ENCODE measurements at regions not wholly inside any gene's neighbourhood (a gene's known extent, or its start where the extent isn't known, plus 50 kb on each side); places are given as distances from the start of the nearest gene placed in this dataset.

DNA sequence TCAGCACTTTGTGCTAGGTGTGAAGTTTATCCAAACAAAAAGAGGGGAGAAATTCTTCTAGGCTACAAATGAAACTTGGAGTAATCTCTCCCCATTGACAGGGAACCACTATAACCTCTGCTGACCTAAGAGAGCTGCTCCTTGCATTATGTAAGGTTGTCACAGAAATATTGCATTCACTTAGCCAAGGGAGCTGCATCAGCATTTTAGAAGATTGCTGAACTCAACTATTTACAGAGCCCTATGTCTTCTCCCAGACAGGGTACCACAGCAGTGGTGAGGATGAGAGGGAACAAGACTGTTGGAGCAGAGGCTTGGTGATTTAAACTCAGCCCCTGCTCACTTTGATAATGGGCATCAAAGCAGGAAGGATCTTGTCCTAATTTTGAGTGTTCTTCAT, 362.0 kb downstream of the TMEM38B start:
- Histone ChIP-seq H3K9me3 (ENCODE audit: low read length) (no peaks in the 10 kb centered on the region), H4K20me1 (ENCODE audit: insufficient read depth, low read length) (no peaks in the 10 kb centered on the region), H3K4me3 (ENCODE audit: low read depth, low read length, poor library complexity, severe bottlenecking) (no peak overlapping the region), H2AFZ (ENCODE audit: low read length) (no peak overlapping the region), H3K79me2 (ENCODE audit: insufficient read depth, low read depth, low read length) (no peaks in the 10 kb centered on the region), H3K4me2 (ENCODE audit: low read length) (no peak overlapping the region), H3K4me1 (ENCODE audit: insufficient read depth, low read length, poor library complexity, severe bottlenecking) (no peaks in the 10 kb centered on the region), H3K9me2 (ENCODE audit: insufficient read depth, low read length) (no peaks in the 10 kb centered on the region), H3K36me3 (ENCODE audit: insufficient read depth, low read length) (no peaks in the 10 kb centered on the region), H3K27ac (ENCODE audit: low read depth, low read length, poor library complexity, severe bottlenecking) (no peak overlapping the region)
- ChIA-PET POLR2A (no interaction called here), CTCF (ENCODE audit: unreplicated experiment) (no interaction called here)
- intact Hi-C loops (cut with micrococcal nuclease; ENCODE audit: unreplicated experiment), result no loop called here
- BruUV-seq (replicated peaks), result no TSS peak
- DNase-seq (ENCODE audit: low spot score), result no peak
- TF ChIP-seq, protein P1, sequence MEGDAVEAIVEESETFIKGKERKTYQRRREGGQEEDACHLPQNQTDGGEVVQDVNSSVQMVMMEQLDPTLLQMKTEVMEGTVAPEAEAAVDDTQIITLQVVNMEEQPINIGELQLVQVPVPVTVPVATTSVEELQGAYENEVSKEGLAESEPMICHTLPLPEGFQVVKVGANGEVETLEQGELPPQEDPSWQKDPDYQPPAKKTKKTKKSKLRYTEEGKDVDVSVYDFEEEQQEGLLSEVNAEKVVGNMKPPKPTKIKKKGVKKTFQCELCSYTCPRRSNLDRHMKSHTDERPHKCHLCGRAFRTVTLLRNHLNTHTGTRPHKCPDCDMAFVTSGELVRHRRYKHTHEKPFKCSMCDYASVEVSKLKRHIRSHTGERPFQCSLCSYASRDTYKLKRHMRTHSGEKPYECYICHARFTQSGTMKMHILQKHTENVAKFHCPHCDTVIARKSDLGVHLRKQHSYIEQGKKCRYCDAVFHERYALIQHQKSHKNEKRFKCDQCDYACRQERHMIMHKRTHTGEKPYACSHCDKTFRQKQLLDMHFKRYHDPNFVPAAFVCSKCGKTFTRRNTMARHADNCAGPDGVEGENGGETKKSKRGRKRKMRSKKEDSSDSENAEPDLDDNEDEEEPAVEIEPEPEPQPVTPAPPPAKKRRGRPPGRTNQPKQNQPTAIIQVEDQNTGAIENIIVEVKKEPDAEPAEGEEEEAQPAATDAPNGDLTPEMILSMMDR (conservative IDR thresholded peaks at IDR 0.05; ENCODE audit: low read length), result no peak
- no peak for TF ChIP-seq EZH2phosphoT487 (IDR thresholded peaks at IDR 0.05; ENCODE audit: borderline replicate concordance, low read depth, low read length)

DNA sequence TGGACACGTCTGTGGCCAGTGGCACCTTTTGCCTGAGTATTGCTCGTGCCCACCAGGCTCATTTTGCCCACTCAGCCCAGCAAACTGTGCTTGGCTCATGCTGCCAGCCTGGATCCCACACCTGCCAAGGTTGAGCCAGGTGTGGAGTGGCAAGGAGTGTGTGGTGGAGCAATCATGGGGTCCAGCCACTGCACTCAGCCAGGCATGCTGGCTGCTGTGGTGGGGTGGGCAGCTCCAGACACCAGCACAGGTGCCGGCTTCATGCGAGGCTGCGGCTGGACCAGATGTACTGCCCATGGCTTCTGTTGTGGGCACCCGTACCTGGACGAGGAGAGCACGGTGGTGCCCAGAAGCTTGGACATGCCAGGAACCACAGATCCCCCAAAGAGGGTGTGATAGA, 364.1 kb downstream of the TMEM38B start:
- Histone ChIP-seq H3K36me3 (ENCODE audit: insufficient read depth, low read length) (no peaks in the 10 kb centered on the region), H3K4me2 (ENCODE audit: low read length) (no peak overlapping the region), H4K20me1 (ENCODE audit: insufficient read depth, low read length) (no peaks in the 10 kb centered on the region), H3K4me1 (ENCODE audit: insufficient read depth, low read length, poor library complexity, severe bottlenecking) (no peaks in the 10 kb centered on the region), H2AFZ (ENCODE audit: low read length) (no peak overlapping the region), H3K9me2 (ENCODE audit: insufficient read depth, low read length) (no peaks in the 10 kb centered on the region), H3K4me3 (ENCODE audit: low read depth, low read length, poor library complexity, severe bottlenecking) (no peak overlapping the region), H3K27ac (ENCODE audit: low read depth, low read length, poor library complexity, severe bottlenecking) (no peak overlapping the region), H3K9me3 (ENCODE audit: low read length) (no peaks in the 10 kb centered on the region), H3K79me2 (ENCODE audit: insufficient read depth, low read depth, low read length) (no peaks in the 10 kb centered on the region)
- ChIA-PET POLR2A (no interaction called here), CTCF (ENCODE audit: unreplicated experiment) (no interaction called here)
- intact Hi-C loops (cut with micrococcal nuclease; ENCODE audit: unreplicated experiment), result no loop called here
- DNase-seq (ENCODE audit: low spot score), result no peak
- TF ChIP-seq, protein P1 (conservative IDR thresholded peaks at IDR 0.05; ENCODE audit: low read length), result no peak
- no peak for TF ChIP-seq EZH2phosphoT487 (IDR thresholded peaks at IDR 0.05; ENCODE audit: borderline replicate concordance, low read depth, low read length)
- BruUV-seq (replicated peaks), result no TSS peak

DNA sequence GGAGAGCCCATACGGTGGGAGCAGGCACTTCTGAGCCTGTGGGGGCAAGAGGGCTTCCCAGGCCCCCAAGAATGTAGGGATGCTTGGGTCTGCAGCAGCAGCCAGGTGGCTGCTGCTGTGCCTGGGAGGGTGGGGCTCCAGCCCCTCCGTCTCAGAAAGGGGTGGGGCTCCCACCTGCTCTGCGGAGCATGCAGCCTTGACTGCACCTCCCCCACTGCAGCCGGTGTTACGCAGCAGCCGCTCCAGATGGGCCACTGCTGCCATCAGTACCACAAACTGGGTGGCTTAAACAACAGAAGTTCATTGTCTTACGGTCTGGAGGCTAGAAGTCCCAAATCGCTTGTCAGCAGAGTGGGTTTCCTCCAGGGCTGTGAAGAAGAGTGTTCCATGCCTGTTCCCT, 365.5 kb downstream of the TMEM38B start:
- Histone ChIP-seq H4K20me1 (ENCODE audit: insufficient read depth, low read length) (no peaks in the 10 kb centered on the region), H2AFZ (ENCODE audit: low read length) (no peak overlapping the region), H3K36me3 (ENCODE audit: insufficient read depth, low read length) (no peaks in the 10 kb centered on the region), H3K27ac (ENCODE audit: low read depth, low read length, poor library complexity, severe bottlenecking) (no peak overlapping the region), H3K4me3 (ENCODE audit: low read depth, low read length, poor library complexity, severe bottlenecking) (no peak overlapping the region), H3K4me1 (ENCODE audit: insufficient read depth, low read length, poor library complexity, severe bottlenecking) (no peaks in the 10 kb centered on the region), H3K4me2 (ENCODE audit: low read length) (no peak overlapping the region), H3K79me2 (ENCODE audit: insufficient read depth, low read depth, low read length) (no peaks in the 10 kb centered on the region), H3K9me2 (ENCODE audit: insufficient read depth, low read length) (no peaks in the 10 kb centered on the region), H3K9me3 (ENCODE audit: low read length) (no peaks in the 10 kb centered on the region)
- no peak for TF ChIP-seq EZH2phosphoT487 (IDR thresholded peaks at IDR 0.05; ENCODE audit: borderline replicate concordance, low read depth, low read length)
- TF ChIP-seq, protein P1 (conservative IDR thresholded peaks at IDR 0.05; ENCODE audit: low read length), result no peak
- intact Hi-C loops (cut with micrococcal nuclease; ENCODE audit: unreplicated experiment), result no loop called here
- DNase-seq (ENCODE audit: low spot score), result no peak
- no TSS peak for BruUV-seq (replicated peaks)
- CTCF ChIA-PET (ENCODE audit: unreplicated experiment), result no interaction called here
- POLR2A ChIA-PET, result no interaction called here
